ENCODE measurements at regions not wholly inside any gene's neighbourhood (a gene's known extent, or its start where the extent isn't known, plus 50 kb on each side); places are given as distances from the start of the nearest gene placed in this dataset.

- POLR2A ChIA-PET = no interaction called here
- CTCF ChIA-PET = interaction anchor here (1.0 kb wide), 1 partner anchor 9 kb away, joined by 4 read pairs; no protein-coding TSS in a partner anchor
- TF ChIP-seq CTCF (IDR thresholded peaks at IDR 0.05; ENCODE audit: control extremely low read depth, extremely low read depth, low read depth, missing control alignments) = no peak
- no peak for DNase-seq (ENCODE audit: extremely low spot score)
These were observed 346.0 kb downstream of the BUD13 start for GRCh38 chr11:116426761-116427160.

GRCh38 chr11:116424615-116425261, 348.0 kb downstream of the BUD13 start:
- ChIA-PET CTCF (no interaction called here), POLR2A (no interaction called here)
- no peak for DNase-seq (ENCODE audit: extremely low spot score)
- no peak for TF ChIP-seq CTCF (IDR thresholded peaks at IDR 0.05; ENCODE audit: control extremely low read depth, extremely low read depth, low read depth, missing control alignments)

- DNase-seq (ENCODE audit: extremely low spot score) = no peak
- ChIA-PET POLR2A (no interaction called here), CTCF (interaction anchor here (0.9 kb wide), 1 partner anchor 9 kb away, joined by 4 read pairs; no protein-coding TSS in a partner anchor)
- TF ChIP-seq CTCF (IDR thresholded peaks at IDR 0.05; ENCODE audit: control extremely low read depth, extremely low read depth, low read depth, missing control alignments) = no peak
These were observed 349.7 kb downstream of the BUD13 start for GRCh38 chr11:116422956-116423600.

- no peak for DNase-seq (ENCODE audit: extremely low spot score)
- CTCF ChIA-PET = interaction anchor here (0.9 kb wide), 1 partner anchor 9 kb away, joined by 4 read pairs; no protein-coding TSS in a partner anchor
- no peak for TF ChIP-seq CTCF (IDR thresholded peaks at IDR 0.05; ENCODE audit: control extremely low read depth, extremely low read depth, low read depth, missing control alignments)
- POLR2A ChIA-PET = no interaction called here
These were observed 350.2 kb downstream of the BUD13 start for GRCh38 chr11:116422556-116422955.

GRCh38 chr11:116421529-116422185, 351.1 kb downstream of the BUD13 start:
- TF ChIP-seq CTCF (IDR thresholded peaks at IDR 0.05; ENCODE audit: control extremely low read depth, extremely low read depth, low read depth, missing control alignments) = no peak
- ChIA-PET POLR2A (no interaction called here), CTCF (interaction anchor here (1.2 kb wide), 1 partner anchor 33 kb away, joined by 3 read pairs; no protein-coding TSS in a partner anchor)
- DNase-seq (ENCODE audit: extremely low spot score) = no peak

- POLR2A ChIA-PET = no interaction called here
- DNase-seq (ENCODE audit: extremely low spot score) = no peak
- TF ChIP-seq CTCF (IDR thresholded peaks at IDR 0.05; ENCODE audit: control extremely low read depth, extremely low read depth, low read depth, missing control alignments) = no peak
- CTCF ChIA-PET = interaction anchor here (1.2 kb wide), 1 partner anchor 33 kb away, joined by 3 read pairs; no protein-coding TSS in a partner anchor
These were observed 351.8 kb downstream of the BUD13 start for GRCh38 chr11:116420770-116421528.

All from GM10248 (cell line).